HG03520 (cell line): ENCODE measurements at regions not wholly inside any gene's neighbourhood (a gene's known extent, or its start where the extent isn't known, plus 50 kb on each side); places are given as distances from the start of the nearest gene placed in this dataset.

Source experiments
- ATAC-seq: cut with Tn5 transposase; IDR thresholded peaks from one replicate; pipeline ENCODE4 v1.9.1; 2021; ENCODE audit warnings: mild to moderate bottlenecking, moderate library complexity; ENCODE audit not compliant: unreplicated experiment

- no peak for ATAC-seq
These were observed 135.3 kb downstream of the PAPOLA start for GRCh38 chr14:96637521-96637920.

GRCh38 chr14:96638041-96638855 lies 136.1 kb downstream of the PAPOLA start:
- no peak for ATAC-seq

- ATAC-seq: no peak
These were observed 137.4 kb downstream of the PAPOLA start for GRCh38 chr14:96639550-96639949.

- ATAC-seq: no peak
These were observed 146.5 kb downstream of the PAPOLA start for GRCh38 chr14:96648506-96649326.

- no peak for ATAC-seq
These were observed 147.1 kb downstream of the PAPOLA start for GRCh38 chr14:96649327-96649601.

DNA sequence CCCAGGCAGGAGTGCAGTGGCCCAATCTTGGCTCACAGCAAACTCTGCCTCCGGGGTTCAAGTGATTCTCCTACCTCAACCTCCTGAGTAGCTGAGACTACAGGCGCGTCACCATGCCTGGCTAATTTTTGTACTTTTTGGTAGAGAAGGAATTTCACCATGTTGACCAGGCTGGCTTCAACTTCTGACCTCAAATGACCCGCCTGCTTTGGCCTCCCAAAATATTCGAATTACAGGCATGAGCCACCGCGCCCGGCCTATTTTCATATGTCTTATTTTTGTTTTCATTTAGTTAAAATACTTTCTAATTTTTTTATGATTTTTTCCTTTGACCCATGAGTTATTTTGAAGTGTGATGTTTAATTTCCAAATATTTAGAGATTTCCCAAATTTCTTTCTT lies 143.6 kb upstream of the VRK1 start:
- no peak for ATAC-seq

DNA sequence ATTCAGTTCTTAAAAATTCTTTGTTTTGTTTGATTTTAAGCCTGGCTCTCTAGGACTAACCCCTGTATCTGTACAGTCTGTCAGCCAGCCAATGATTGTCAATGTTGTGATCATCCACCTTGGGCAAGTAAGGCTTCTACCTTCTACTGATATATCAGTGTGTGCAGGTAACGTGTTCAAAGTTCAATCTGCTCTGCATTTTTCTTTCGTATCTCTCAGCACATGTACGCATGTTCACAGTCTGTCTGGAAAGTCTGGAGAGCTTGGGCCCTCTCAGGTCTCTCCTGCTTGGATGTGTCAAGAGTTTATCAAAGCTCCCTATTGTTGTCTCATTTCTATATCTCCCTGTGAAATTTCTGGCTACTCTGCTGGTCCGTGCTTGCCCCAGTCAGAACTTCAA lies 138.6 kb upstream of the VRK1 start:
- ATAC-seq: no peak

DNA sequence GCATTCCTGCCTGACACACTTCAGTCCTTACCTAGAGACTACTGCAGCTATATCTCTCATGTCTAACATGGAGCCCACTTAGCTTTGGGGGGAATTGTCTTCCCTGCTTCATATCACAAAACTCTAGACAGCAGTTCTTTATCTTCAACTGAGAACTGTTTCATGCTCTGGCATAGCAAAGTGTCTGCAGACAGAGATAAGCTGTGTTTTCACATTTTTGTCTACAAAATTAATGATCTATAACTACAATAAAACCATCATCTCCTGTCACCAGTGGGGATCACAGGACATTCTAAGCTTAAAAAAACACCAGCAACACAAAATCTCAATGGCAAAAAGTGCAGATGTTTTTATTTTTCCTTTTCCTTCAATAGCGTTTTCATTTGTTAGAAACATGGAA lies 137.1 kb upstream of the VRK1 start:
- no peak for ATAC-seq

DNA sequence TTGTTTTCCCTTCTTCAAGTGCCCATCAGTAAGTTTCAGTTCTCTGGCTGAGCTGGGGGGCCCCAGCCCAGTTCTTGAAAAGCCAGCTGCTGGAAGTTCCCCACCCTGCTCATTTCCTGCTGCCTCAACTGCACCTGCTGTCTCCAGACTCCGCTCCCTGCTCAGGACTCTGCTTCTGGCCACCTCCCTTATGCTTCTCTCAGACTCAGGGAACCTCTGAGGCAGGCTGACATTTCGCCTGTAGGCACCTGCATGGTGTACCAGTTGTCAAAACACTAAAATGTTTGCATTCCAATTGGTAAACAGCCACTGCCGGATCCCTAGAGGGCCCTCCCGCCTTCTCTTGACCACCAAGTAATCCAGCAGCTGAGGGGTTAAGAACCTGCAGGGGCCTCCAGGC lies 136.5 kb upstream of the VRK1 start:
- no peak for ATAC-seq

- no peak for ATAC-seq
These were observed 135.8 kb upstream of the VRK1 start for GRCh38 chr14:96661244-96661969.

DNA sequence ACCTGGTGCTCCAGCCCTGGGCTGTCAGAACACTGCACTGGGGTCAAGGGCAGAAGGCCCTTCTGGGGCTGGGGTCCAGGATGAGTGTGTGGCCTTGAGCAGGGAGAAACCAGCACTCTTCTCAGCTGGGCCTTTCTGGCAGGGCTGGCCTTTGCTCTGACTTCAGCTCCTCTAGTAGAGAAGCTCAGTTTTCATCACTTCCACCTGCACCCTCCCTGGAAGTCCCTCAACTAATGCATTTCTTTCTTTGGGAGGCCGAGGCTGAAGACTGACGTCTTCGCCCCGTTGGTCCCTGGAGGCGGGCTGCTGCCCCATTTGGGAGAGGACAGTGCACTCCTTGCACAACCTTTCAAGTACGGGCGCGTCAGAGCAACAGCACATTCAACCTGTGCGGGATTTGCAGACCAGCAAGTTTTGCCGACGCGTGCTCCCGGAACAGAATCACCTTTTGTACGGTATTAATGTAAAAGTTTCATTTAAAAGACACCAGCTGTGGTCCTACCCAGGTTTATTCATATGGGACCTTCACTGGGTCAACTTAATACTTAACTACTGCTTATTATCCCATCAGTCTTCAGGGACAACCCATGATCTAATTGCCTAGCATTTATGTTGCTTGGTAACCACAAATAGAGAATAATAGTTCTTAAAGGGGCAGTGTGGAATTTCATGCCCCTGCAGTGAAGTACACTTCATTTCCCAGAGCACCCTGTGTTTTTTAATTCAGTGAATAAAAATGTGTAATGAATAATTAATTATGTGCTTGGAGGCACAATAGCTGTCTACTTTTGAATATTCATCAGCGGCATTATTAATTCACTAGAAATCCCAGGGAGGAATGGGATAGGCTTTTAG lies 134.8 kb upstream of the VRK1 start:
- no peak for ATAC-seq

- ATAC-seq: no peak
These were observed 134.1 kb upstream of the VRK1 start for GRCh38 chr14:96663076-96663475.

GRCh38 chr14:96663491-96664067 lies 133.6 kb upstream of the VRK1 start:
- ATAC-seq: no peak

DNA sequence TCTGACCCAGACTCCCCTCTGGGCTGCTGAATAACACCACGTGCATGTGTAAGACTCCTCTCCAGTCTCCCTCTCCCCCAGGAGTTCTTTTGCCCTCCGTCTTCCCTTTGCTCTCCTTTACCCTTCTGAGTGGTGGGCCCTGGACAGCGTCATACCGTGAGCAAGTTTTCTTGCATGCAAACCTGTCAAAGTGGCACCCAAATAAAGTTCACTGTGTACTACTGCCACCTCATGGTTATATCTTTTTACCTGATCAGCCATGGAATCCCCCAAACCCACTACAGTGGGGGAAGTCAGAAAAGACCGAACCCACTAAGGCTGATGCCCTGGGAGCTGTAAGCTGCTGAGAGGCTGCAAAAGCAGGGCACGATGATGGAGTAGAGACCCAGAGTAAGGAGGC lies 131.1 kb upstream of the VRK1 start:
- no peak for ATAC-seq

DNA sequence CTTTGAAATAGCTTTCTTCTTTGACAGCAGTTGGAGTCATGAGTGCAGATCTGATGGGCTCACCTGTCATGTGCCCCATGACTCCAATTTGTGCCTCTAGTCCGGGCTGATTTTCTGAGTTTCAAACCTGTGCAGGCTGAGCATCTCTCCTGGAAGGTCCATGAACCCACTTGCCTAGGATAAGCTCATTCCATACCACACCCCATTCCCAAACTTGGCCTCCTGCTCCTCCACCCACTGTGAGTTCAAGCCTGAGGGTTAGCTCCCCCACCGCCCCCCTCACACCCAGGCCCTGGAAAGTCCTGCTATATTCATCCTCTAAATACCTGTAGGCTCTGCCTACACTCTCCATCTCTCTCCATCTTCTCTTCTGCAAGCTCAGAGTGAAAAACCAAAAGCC lies 126.8 kb upstream of the VRK1 start:
- ATAC-seq: no peak

DNA sequence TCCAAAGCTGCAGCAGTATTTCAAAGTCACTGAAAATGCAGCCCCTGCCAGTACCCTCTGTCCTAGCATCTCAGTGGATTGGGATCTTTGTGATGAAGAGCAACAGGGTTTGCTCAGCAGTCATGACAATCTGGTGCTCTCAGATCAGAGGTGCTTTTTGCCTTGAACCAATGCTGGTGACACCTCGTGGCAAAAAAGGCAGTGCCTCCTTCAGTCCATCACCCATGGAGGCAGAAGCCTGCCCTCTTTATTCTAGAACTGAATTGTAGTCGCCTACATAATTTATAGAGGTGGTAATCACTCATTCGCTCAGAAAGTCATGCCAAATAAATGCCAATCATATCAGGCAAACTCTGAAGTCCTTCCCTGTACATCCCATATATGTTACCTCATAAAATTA lies 126.0 kb upstream of the VRK1 start:
- no peak for ATAC-seq

DNA sequence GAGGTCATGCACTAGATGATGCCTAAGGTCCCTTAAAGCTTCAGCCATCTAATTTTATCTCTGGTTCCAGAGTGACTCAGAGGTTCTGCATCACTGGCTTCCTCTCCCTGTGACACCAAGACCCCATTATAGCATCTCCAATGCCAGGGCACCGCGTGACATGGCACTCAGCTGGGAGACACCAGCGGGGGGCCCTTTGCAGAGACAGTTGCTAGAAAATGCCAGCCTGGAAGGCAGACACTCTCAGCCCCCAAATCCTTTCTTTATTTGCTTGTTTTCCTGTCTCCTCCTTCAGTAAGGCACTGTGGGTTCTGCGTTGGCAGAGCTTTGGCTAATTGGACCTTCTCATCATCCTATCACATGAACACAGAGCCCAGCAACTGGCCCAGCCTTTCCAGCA lies 123.5 kb upstream of the VRK1 start:
- ATAC-seq: no peak

DNA sequence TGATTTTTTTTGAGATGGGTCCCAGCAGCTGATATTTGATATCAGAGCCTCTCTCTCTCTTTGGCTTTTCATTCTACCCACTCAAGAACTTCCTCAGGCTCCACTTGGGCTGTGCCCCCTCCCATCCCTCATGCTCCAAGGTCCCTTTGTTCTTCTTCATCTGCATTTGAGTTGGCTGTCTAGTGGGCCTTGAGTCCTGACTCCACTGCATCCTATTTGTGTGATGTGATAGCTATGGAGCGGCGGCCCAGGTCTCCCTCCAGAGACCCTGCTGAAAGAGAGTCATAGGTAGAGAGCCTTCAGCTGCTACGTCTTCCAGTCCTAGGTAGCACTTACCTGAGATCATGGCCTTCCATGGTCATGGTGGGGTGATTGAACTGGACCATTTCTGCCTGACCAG lies 123.1 kb upstream of the VRK1 start:
- no peak for ATAC-seq

DNA sequence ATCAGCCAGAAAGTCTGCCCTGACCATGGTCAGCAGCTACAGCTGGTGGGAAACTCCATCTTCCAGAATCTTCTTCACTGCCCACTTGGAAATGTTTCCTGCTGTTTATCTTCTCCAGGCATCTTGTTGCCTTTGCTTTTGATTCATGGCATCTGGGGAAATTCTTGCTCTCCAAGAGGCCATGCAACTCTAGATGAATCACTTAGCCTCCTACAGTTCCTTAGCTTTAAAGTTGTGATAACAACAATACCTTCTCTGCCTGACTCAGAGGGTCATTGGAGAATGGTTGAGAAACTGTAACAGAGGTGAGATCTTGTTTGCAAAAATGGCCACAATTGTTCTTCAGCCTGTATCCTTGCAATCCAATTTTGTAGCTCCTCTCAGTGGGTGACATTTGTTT lies 121.0 kb upstream of the VRK1 start:
- no peak for ATAC-seq

DNA sequence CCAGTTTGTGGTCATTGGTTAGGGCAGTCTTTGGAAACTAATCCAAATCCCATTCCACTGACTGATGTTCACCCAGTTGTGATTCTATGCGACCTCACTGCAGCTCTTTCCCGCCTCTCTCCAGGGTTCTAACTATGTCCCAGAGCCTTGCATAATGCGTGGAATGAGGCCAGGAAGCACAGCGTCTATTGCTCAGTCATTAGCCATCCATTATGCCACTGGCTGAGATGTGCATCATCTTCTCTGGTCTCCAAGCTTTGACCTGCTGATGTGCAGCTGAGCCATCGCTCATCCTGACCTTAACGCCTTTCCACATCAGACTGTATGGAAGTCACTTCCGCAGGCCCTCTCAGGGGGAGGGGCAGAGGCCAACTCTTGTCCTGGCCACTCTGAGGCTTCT lies 115.4 kb upstream of the VRK1 start:
- ATAC-seq: no peak

DNA sequence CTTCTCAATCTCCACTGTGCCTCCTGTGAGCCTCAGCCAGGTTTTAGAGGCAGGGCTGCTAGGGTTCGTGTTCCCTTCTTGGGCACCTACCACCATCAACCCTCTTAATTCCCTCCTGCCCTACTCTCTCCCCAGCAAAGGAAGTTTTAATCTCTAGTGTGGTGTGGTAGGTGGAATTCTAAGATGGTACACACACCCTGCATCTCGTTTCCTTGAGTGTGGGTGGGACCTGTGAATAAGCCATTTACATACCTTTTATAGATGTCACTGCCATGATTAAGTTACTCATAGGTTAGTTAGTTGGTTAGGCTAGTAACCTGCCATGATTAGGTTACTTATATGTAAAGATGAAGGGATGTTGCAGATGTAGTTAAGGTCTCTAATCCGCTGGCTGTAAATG lies 114.8 kb upstream of the VRK1 start:
- ATAC-seq: no peak
